ENCODE measurements at regions not wholly inside any gene's neighbourhood (a gene's known extent, or its start where the extent isn't known, plus 50 kb on each side); places are given as distances from the start of the nearest gene placed in this dataset.

DNA sequence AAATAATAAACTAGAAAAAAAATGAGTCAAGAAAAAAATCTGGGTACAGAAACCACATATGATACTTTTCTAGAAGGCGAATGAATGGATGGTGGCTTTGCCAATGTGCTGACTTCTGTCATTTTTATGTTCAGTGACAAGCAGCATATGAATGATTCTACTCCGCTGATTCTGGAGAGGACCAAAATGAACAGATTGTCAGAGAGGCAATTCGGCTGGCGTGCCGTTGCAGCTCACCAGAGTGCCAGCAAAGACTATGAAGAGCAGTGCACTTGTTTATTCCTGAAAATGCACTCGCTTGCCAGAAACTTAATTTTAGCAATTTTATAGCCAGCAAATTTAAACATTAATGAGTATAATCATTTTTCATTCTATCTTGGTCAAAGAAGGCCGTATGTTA lies 105.9 kb upstream of the NYAP2 start (continued):
- TF ChIP-seq, protein P1, sequence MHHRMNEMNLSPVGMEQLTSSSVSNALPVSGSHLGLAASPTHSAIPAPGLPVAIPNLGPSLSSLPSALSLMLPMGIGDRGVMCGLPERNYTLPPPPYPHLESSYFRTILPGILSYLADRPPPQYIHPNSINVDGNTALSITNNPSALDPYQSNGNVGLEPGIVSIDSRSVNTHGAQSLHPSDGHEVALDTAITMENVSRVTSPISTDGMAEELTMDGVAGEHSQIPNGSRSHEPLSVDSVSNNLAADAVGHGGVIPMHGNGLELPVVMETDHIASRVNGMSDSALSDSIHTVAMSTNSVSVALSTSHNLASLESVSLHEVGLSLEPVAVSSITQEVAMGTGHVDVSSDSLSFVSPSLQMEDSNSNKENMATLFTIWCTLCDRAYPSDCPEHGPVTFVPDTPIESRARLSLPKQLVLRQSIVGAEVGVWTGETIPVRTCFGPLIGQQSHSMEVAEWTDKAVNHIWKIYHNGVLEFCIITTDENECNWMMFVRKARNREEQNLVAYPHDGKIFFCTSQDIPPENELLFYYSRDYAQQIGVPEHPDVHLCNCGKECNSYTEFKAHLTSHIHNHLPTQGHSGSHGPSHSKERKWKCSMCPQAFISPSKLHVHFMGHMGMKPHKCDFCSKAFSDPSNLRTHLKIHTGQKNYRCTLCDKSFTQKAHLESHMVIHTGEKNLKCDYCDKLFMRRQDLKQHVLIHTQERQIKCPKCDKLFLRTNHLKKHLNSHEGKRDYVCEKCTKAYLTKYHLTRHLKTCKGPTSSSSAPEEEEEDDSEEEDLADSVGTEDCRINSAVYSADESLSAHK (tag by site-specific recombination; IDR thresholded peaks at IDR 0.05), result no peak
- TF ChIP-seq, protein P2, sequence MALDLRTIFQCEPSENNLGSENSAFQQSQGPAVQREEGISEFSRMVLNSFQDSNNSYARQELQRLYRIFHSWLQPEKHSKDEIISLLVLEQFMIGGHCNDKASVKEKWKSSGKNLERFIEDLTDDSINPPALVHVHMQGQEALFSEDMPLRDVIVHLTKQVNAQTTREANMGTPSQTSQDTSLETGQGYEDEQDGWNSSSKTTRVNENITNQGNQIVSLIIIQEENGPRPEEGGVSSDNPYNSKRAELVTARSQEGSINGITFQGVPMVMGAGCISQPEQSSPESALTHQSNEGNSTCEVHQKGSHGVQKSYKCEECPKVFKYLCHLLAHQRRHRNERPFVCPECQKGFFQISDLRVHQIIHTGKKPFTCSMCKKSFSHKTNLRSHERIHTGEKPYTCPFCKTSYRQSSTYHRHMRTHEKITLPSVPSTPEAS (tag by site-specific recombination; IDR thresholded peaks at IDR 0.05), result no peak

DNA sequence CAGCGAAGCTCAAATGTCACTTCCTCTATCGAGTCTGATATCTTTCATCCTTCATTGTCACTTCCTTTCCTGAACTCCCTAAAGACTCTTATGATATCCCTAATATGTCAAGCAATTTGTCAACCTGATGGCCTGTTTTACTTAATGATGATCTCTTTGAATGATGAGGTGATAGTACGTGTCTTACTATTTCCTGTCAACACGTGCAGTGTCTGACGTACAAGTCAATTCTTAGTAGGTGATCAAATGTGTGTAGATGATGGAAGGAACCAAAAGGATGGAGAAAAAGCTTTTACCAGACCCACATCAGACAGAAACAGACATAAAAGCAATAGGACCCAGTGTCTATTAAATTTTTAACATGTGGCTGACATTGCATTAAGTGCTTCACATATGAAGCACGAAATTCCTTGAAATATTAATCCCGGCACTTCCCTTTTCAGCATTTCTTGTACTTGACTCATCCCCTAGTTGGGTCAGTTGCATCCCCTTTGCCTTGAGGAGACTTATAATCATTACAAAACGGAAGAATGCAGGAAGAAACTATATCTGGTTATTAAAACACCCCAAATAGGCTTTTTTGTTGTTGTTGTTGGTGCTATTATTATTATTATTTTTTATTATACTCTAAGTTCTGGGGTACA lies 108.6 kb upstream of the NYAP2 start:
- H3K9me3 ChIP-seq (ENCODE audit: control insufficient read depth, insufficient read depth, low read depth, low read length), result no peaks in the 10 kb centered on the region
- no peak overlapping the region for H3K4me3 ChIP-seq (ENCODE audit: low read depth, low read length)
- no peak overlapping the region for H3K27ac ChIP-seq (ENCODE audit: extremely low read depth, low read depth, low read length)
- CTCF ChIA-PET, result no interaction called here
- no peaks in the 10 kb centered on the region for H3K4me1 ChIP-seq (ENCODE audit: control insufficient read depth, insufficient read depth, low read length)
- POLR2A ChIA-PET, result no interaction called here
- TF ChIP-seq ZNF76 (tag by site-specific recombination; IDR thresholded peaks at IDR 0.05; ENCODE audit: borderline replicate concordance, low read depth) (no peak), KLF7 (tag by site-specific recombination; IDR thresholded peaks at IDR 0.05; ENCODE audit: borderline replicate concordance) (no peak), ZNF548 (tag by site-specific recombination; IDR thresholded peaks at IDR 0.05) (no peak), ZNF146 (tag by site-specific recombination; IDR thresholded peaks at IDR 0.05) (no peak), ZNF138 (tag by site-specific recombination; IDR thresholded peaks at IDR 0.05; ENCODE audit: borderline replicate concordance) (no peak), ZNF354C (tag by site-specific recombination; IDR thresholded peaks at IDR 0.05; ENCODE audit: borderline replicate concordance, low read depth) (no peak)
- TF ChIP-seq, protein P3, sequence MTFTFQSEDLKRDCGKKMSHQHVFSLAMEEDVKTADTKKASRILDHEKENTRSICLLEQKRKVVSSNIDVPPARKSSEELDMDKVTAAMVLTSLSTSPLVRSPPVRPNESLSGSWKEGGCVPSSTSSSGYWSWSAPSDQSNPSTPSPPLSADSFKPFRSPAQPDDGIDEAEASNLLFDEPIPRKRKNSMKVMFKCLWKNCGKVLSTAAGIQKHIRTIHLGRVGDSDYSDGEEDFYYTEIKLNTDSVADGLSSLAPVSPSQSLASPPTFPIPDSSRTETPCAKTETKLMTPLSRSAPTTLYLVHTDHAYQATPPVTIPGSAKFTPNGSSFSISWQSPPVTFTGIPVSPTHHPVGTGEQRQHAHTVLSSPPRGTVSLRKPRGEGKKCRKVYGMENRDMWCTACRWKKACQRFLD (tag by site-specific recombination; IDR thresholded peaks at IDR 0.05), result no peak
- TF ChIP-seq, protein P4, sequence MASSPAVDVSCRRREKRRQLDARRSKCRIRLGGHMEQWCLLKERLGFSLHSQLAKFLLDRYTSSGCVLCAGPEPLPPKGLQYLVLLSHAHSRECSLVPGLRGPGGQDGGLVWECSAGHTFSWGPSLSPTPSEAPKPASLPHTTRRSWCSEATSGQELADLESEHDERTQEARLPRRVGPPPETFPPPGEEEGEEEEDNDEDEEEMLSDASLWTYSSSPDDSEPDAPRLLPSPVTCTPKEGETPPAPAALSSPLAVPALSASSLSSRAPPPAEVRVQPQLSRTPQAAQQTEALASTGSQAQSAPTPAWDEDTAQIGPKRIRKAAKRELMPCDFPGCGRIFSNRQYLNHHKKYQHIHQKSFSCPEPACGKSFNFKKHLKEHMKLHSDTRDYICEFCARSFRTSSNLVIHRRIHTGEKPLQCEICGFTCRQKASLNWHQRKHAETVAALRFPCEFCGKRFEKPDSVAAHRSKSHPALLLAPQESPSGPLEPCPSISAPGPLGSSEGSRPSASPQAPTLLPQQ (tag by site-specific recombination; IDR thresholded peaks at IDR 0.05), result no peak
- TF ChIP-seq, protein P5, sequence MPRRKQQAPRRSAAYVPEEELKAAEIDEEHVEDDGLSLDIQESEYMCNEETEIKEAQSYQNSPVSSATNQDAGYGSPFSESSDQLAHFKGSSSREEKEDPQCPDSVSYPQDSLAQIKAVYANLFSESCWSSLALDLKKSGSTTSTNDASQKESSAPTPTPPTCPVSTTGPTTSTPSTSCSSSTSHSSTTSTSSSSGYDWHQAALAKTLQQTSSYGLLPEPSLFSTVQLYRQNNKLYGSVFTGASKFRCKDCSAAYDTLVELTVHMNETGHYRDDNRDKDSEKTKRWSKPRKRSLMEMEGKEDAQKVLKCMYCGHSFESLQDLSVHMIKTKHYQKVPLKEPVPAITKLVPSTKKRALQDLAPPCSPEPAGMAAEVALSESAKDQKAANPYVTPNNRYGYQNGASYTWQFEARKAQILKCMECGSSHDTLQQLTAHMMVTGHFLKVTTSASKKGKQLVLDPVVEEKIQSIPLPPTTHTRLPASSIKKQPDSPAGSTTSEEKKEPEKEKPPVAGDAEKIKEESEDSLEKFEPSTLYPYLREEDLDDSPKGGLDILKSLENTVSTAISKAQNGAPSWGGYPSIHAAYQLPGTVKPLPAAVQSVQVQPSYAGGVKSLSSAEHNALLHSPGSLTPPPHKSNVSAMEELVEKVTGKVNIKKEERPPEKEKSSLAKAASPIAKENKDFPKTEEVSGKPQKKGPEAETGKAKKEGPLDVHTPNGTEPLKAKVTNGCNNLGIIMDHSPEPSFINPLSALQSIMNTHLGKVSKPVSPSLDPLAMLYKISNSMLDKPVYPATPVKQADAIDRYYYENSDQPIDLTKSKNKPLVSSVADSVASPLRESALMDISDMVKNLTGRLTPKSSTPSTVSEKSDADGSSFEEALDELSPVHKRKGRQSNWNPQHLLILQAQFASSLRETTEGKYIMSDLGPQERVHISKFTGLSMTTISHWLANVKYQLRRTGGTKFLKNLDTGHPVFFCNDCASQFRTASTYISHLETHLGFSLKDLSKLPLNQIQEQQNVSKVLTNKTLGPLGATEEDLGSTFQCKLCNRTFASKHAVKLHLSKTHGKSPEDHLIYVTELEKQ (tag by site-specific recombination; IDR thresholded peaks at IDR 0.05; ENCODE audit: borderline replicate concordance), result no peak
- no peaks in the 10 kb centered on the region for H3K36me3 ChIP-seq (ENCODE audit: control insufficient read depth in 2 of 2, insufficient read depth in 1 of 2, low read length in 2 of 2)

DNA sequence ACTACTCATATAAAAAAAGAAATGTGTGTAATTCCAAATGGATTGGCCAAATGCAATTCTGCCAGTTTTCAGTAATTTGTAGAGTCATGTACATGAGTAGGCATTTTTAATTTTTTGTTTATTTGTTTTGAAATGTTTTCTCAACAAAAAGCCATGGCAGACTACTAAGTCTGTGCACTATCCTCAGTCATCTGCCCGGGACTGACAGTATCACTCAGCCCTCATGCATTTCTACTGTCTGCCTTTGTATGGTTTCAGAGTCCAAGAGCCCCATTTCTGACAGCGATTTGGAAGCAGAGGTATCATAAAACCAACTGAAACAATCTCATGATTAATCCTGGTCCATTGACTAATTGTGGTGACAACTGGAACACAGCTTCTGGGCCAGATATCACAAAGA lies 109.9 kb upstream of the NYAP2 start:
- ChIA-PET CTCF (interaction anchor here (1.5 kb wide), 1 partner anchor 371 kb away, joined by 8 read pairs; no protein-coding TSS in a partner anchor), POLR2A (no interaction called here)
- H3K4me3 ChIP-seq (ENCODE audit: low read depth, low read length), result no peak overlapping the region
- no peaks in the 10 kb centered on the region for H3K36me3 ChIP-seq (ENCODE audit: control insufficient read depth in 2 of 2, insufficient read depth in 1 of 2, low read length in 2 of 2)
- no peaks in the 10 kb centered on the region for H3K4me1 ChIP-seq (ENCODE audit: control insufficient read depth, insufficient read depth, low read length)
- no peaks in the 10 kb centered on the region for H3K9me3 ChIP-seq (ENCODE audit: control insufficient read depth, insufficient read depth, low read depth, low read length)
- no peak overlapping the region for H3K27ac ChIP-seq (ENCODE audit: extremely low read depth, low read depth, low read length)
- TF ChIP-seq KLF10 (tag by site-specific recombination; IDR thresholded peaks at IDR 0.05) (no peak), GLIS2 (tag by site-specific recombination; IDR thresholded peaks at IDR 0.05) (no peak), ZNF423 (tag by site-specific recombination; IDR thresholded peaks at IDR 0.05) (no peak), ZNF335 (tag by site-specific recombination; conservative IDR thresholded peaks at IDR 0.05) (no peak), ZFHX2 (tag by site-specific recombination; conservative IDR thresholded peaks at IDR 0.05) (no peak), SP3 (tag by site-specific recombination; IDR thresholded peaks at IDR 0.05) (no peak)

Measured in HEK293 (cell line).